ENCODE measurements at regions not wholly inside any gene's neighbourhood (a gene's known extent, or its start where the extent isn't known, plus 50 kb on each side); places are given as distances from the start of the nearest gene placed in this dataset.

GRCh38 chr15:69647142-69647513 lies 194.5 kb downstream of the RPLP1 start:
- peaks cover 3% of the 10 kb centered on the region for H3K27me3 Mint-ChIP-seq (ENCODE audit: unreplicated experiment)
- peaks cover 4% of the 10 kb centered on the region for H3K36me3 Mint-ChIP-seq (ENCODE audit: unreplicated experiment)
- H3K9me3 Mint-ChIP-seq (ENCODE audit: unreplicated experiment), result peaks cover 2% of the 10 kb centered on the region
- H3K27ac Mint-ChIP-seq (ENCODE audit: unreplicated experiment), result no peak overlapping the region
- peak overlapping the region; percentile 17 for H3K4me3 Mint-ChIP-seq (ENCODE audit: unreplicated experiment)
- no peak for DNase-seq
- peaks cover 15% of the 10 kb centered on the region for H3K4me1 Mint-ChIP-seq (ENCODE audit: low read depth, unreplicated experiment)
- TF ChIP-seq CTCF (IDR thresholded peaks at IDR 0.05; ENCODE audit: partially characterized antibody, unreplicated experiment), result no peak

- TF ChIP-seq CTCF (IDR thresholded peaks at IDR 0.05; ENCODE audit: partially characterized antibody, unreplicated experiment), result no peak
- H3K27me3 Mint-ChIP-seq (ENCODE audit: unreplicated experiment), result peaks cover 3% of the 10 kb centered on the region
- H3K4me3 Mint-ChIP-seq (ENCODE audit: unreplicated experiment), result peak overlapping the region; percentile 36
- DNase-seq, result peak; percentile 51
- peaks cover 2% of the 10 kb centered on the region for H3K9me3 Mint-ChIP-seq (ENCODE audit: unreplicated experiment)
- H3K36me3 Mint-ChIP-seq (ENCODE audit: unreplicated experiment), result peaks cover 4% of the 10 kb centered on the region
- H3K27ac Mint-ChIP-seq (ENCODE audit: unreplicated experiment), result peak overlapping the region; percentile 22
- H3K4me1 Mint-ChIP-seq (ENCODE audit: low read depth, unreplicated experiment), result peaks cover 15% of the 10 kb centered on the region
Measured at GRCh38 chr15:69648212-69648611, 195.6 kb downstream of the RPLP1 start.

GRCh38 chr15:69648775-69649735 lies 196.4 kb downstream of the RPLP1 start:
- H3K27ac Mint-ChIP-seq (ENCODE audit: unreplicated experiment), result peak overlapping the region; percentile 22
- no peak for DNase-seq
- no peak for TF ChIP-seq CTCF (IDR thresholded peaks at IDR 0.05; ENCODE audit: partially characterized antibody, unreplicated experiment)
- H3K27me3 Mint-ChIP-seq (ENCODE audit: unreplicated experiment), result peaks cover 3% of the 10 kb centered on the region
- H3K9me3 Mint-ChIP-seq (ENCODE audit: unreplicated experiment), result peaks cover 2% of the 10 kb centered on the region
- H3K4me1 Mint-ChIP-seq (ENCODE audit: low read depth, unreplicated experiment), result peaks cover 15% of the 10 kb centered on the region
- H3K4me3 Mint-ChIP-seq (ENCODE audit: unreplicated experiment), result peak overlapping the region; percentile 36
- H3K36me3 Mint-ChIP-seq (ENCODE audit: unreplicated experiment), result peaks cover 4% of the 10 kb centered on the region

- DNase-seq, result no peak
- Mint-ChIP-seq H3K9me3 (ENCODE audit: unreplicated experiment) (peaks cover 4% of the 10 kb centered on the region), H3K4me3 (ENCODE audit: unreplicated experiment) (no peak overlapping the region), H3K27me3 (ENCODE audit: unreplicated experiment) (peaks cover 4% of the 10 kb centered on the region), H3K4me1 (ENCODE audit: low read depth, unreplicated experiment) (peaks cover 14% of the 10 kb centered on the region), H3K36me3 (ENCODE audit: unreplicated experiment) (peaks cover 4% of the 10 kb centered on the region), H3K27ac (ENCODE audit: unreplicated experiment) (no peak overlapping the region)
- TF ChIP-seq CTCF (IDR thresholded peaks at IDR 0.05; ENCODE audit: partially characterized antibody, unreplicated experiment), result no peak
Measured at GRCh38 chr15:69652293-69652692, 199.7 kb downstream of the RPLP1 start.

- DNase-seq, result no peak
- no peak for TF ChIP-seq CTCF (IDR thresholded peaks at IDR 0.05; ENCODE audit: partially characterized antibody, unreplicated experiment)
Measured at GRCh38 chr15:69652751-69653305, 200.2 kb downstream of the RPLP1 start.

More at GRCh38 chr15:69652751-69653305, 200.2 kb downstream of the RPLP1 start:
- Mint-ChIP-seq H3K27ac (ENCODE audit: unreplicated experiment) (no peak overlapping the region), H3K27me3 (ENCODE audit: unreplicated experiment) (peaks cover 7% of the 10 kb centered on the region), H3K4me1 (ENCODE audit: low read depth, unreplicated experiment) (peaks cover 10% of the 10 kb centered on the region), H3K36me3 (ENCODE audit: unreplicated experiment) (peaks cover 4% of the 10 kb centered on the region), H3K4me3 (ENCODE audit: unreplicated experiment) (no peak overlapping the region), H3K9me3 (ENCODE audit: unreplicated experiment) (peaks cover 6% of the 10 kb centered on the region)

Data from glutamatergic neuron (in vitro differentiated cells).